Fibroblast of lung (primary cell): ENCODE measurements at regions not wholly inside any gene's neighbourhood (a gene's known extent, or its start where the extent isn't known, plus 50 kb on each side); places are given as distances from the start of the nearest gene placed in this dataset.
A peak's percentile ranks its signal among the peaks of the same experiment; 100 is the strongest.

Experiments
- DNase-seq, 2 donors: peaks; one replicate each; pipeline versions ENCODE4 v3.0.0 to v3.0.0-alpha.2; 2010; ENCODE audit warnings: low read depth in 2 of 2
- H2AFZ ChIP-seq: 2 replicates; pipeline ENCODE4 v1.5.1; 2012; ENCODE audit warnings: low read length, control low read depth, inconsistent platforms
- H3K27ac ChIP-seq: 2 replicates; pipeline ENCODE4 v1.5.1; 2011; ENCODE audit warnings: low read length, control low read depth; ENCODE audit not compliant: insufficient read depth
- H3K27me3 ChIP-seq: 2 replicates; pipeline ENCODE4 v1.5.1; 2011; ENCODE audit warnings: mild to moderate bottlenecking, low read length; ENCODE audit not compliant: control insufficient read depth, insufficient read depth
- H3K36me3 ChIP-seq: 2 replicates; pipeline ENCODE4 v1.5.1; 2011; ENCODE audit warnings: low read length; ENCODE audit not compliant: control insufficient read depth, insufficient read depth
- H3K4me1 ChIP-seq: 2 replicates; pipeline ENCODE4 v1.5.1; 2011; ENCODE audit warnings: low read length; ENCODE audit not compliant: control insufficient read depth, insufficient read depth; ENCODE audit errors: extremely low read depth
- H3K4me2 ChIP-seq: 2 replicates; pipeline ENCODE4 v1.5.1; 2011; ENCODE audit warnings: low read length, control low read depth; ENCODE audit not compliant: insufficient read depth; ENCODE audit errors: extremely low read depth
- H3K4me3 ChIP-seq, 4 experiments: fragments of 200-600 bp in 1 of 4; sonication (generic) in 1 of 4; replicated peaks in 1 of 4; 2 replicates each; pipeline ENCODE4 v1.5.1; 2011 to 2016; ENCODE audit warnings: low read length in 4 of 4, low read depth in 3 of 4, mild to moderate bottlenecking in 3 of 4, control low read depth in 2 of 4, inconsistent platforms in 1 of 4, mixed read lengths in 1 of 4; ENCODE audit not compliant: insufficient read depth in 1 of 4; ENCODE audit errors: control extremely low read depth in 1 of 4
- H3K79me2 ChIP-seq: 2 replicates; pipeline ENCODE4 v1.5.1; 2012; ENCODE audit warnings: mild to moderate bottlenecking, low read length, inconsistent platforms; ENCODE audit not compliant: control insufficient read depth, insufficient read depth
- H3K9ac ChIP-seq: 2 replicates; pipeline ENCODE4 v1.5.1; 2011; ENCODE audit warnings: mild to moderate bottlenecking, low read length, control low read depth; ENCODE audit not compliant: insufficient read depth
- H3K9me3 ChIP-seq: 2 replicates; pipeline ENCODE4 v1.5.1; 2012; ENCODE audit warnings: low read depth, low read length; ENCODE audit not compliant: control insufficient read depth, insufficient read depth
- H4K20me1 ChIP-seq: 2 replicates; pipeline ENCODE4 v1.5.1; 2011; ENCODE audit warnings: low read length; ENCODE audit not compliant: control insufficient read depth, insufficient read depth; ENCODE audit errors: extremely low read depth
- EZH2 ChIP-seq: IDR thresholded peaks from 2 replicates; pipeline ENCODE4 v1.5.1; 2012; ENCODE audit warnings: low read length, control low read depth, mild to moderate bottlenecking; ENCODE audit errors: missing control alignments
- TF ChIP-seq, protein P1 (sequence below), 2 donors: IDR thresholded peaks in 1 of 2; conservative IDR thresholded peaks in 1 of 2; 1 replicate in 1 of 2; 2 replicates in 1 of 2; pipeline ENCODE4 v1.5.1; 2011 to 2012; ENCODE audit warnings: low read length in 2 of 2, control low read depth in 1 of 2, inconsistent platforms in 1 of 2, low read depth in 1 of 2, mild to moderate bottlenecking in 1 of 2

DNA sequence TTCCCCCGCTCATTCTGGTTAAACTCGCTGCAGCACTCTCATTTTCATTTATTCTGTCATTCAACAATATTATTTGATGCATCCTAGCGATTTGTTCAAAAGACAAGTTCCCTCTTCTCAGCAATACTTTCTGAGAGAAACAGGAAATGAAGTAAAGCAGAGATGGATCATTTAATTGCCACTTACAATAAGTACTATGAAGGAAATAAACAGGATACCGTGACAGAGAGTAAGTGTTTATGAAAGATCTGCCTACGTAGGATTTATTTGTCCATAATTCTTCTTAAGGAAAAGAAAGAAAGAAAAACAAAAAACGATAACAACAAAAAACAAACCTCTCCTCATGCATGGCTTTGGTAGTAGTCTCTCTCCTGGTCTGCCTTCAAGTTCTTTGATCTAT lies 406.8 kb upstream of the ZNF608 start:
- no peak overlapping the region for H3K4me2 ChIP-seq
- H4K20me1 ChIP-seq = no peaks in the 10 kb centered on the region
- no peaks in the 10 kb centered on the region for H3K36me3 ChIP-seq
- H2AFZ ChIP-seq = no peak overlapping the region
- H3K9ac ChIP-seq = no peak overlapping the region
- H3K27me3 ChIP-seq = no peaks in the 10 kb centered on the region
- H3K4me1 ChIP-seq = no peaks in the 10 kb centered on the region
- H3K27ac ChIP-seq = no peak overlapping the region
- H3K9me3 ChIP-seq = no peaks in the 10 kb centered on the region
- TF ChIP-seq, protein P1, sequence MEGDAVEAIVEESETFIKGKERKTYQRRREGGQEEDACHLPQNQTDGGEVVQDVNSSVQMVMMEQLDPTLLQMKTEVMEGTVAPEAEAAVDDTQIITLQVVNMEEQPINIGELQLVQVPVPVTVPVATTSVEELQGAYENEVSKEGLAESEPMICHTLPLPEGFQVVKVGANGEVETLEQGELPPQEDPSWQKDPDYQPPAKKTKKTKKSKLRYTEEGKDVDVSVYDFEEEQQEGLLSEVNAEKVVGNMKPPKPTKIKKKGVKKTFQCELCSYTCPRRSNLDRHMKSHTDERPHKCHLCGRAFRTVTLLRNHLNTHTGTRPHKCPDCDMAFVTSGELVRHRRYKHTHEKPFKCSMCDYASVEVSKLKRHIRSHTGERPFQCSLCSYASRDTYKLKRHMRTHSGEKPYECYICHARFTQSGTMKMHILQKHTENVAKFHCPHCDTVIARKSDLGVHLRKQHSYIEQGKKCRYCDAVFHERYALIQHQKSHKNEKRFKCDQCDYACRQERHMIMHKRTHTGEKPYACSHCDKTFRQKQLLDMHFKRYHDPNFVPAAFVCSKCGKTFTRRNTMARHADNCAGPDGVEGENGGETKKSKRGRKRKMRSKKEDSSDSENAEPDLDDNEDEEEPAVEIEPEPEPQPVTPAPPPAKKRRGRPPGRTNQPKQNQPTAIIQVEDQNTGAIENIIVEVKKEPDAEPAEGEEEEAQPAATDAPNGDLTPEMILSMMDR (conservative IDR thresholded peaks at IDR 0.05 in 1 of 2, IDR thresholded peaks at IDR 0.05 in 1 of 2; ENCODE audit: low read depth in 1 of 2, low read length in 2 of 2) = no peak
- TF ChIP-seq EZH2 = no peak
- DNase-seq = no peak
- no peaks in the 10 kb centered on the region for H3K79me2 ChIP-seq
- no peak overlapping the region for H3K4me3 ChIP-seq

DNA sequence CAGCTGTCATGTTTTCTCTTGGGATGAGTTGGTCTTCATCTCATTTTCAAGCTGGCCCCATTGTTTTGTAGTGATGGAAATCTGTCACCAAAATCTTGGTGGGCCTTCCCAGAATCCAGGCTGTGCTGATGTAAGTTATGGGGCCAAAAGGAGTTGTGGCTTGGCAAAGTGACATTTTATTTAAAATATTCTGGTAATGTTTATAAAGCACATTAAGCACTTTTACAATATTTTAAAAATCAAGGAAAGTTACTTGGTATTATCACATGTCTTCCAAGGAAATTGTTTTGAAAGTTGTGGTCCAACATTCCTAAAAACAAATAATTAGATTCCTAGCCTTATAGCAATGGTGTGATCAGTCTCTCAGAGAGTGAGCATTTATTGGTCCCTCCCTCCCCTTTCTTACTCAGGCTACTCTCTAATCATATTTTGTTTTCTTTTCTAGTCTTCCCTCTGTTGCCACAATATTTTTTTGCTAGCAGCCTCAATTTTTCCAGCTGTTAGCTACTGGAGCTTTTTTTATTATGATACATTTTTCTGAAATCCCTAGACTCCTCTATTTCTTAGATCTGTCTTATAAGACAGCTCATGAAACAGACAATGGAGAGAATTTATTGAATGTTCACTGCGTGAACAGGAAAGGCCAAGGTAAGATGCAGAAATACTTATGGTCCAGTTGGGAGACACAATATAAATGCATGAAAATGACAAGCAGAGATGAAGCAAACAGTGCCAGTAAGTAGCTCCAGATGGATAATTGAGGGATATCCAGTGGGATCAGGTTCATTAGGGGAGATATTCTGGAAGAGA lies 408.1 kb upstream of the ZNF608 start:
- Histone ChIP-seq H3K4me1 (no peaks in the 10 kb centered on the region), H2AFZ (no peak overlapping the region), H3K4me3 (no peak overlapping the region), H3K9ac (no peak overlapping the region), H3K36me3 (no peaks in the 10 kb centered on the region), H4K20me1 (no peaks in the 10 kb centered on the region), H3K4me2 (no peak overlapping the region), H3K9me3 (no peaks in the 10 kb centered on the region), H3K27ac (no peak overlapping the region), H3K27me3 (no peaks in the 10 kb centered on the region), H3K79me2 (no peaks in the 10 kb centered on the region)
- TF ChIP-seq, protein P1 (conservative IDR thresholded peaks at IDR 0.05 in 1 of 2, IDR thresholded peaks at IDR 0.05 in 1 of 2; ENCODE audit: low read depth in 1 of 2, low read length in 2 of 2) = no peak
- no peak for TF ChIP-seq EZH2
- peak; percentile 47 to 52 for DNase-seq

GRCh38 chr5:125160787-125161502 lies 414.5 kb upstream of the ZNF608 start:
- Histone ChIP-seq H3K27ac (no peak overlapping the region), H3K4me2 (no peak overlapping the region), H3K27me3 (no peaks in the 10 kb centered on the region), H2AFZ (no peak overlapping the region), H3K79me2 (no peaks in the 10 kb centered on the region), H3K4me1 (no peaks in the 10 kb centered on the region), H3K36me3 (no peaks in the 10 kb centered on the region), H3K9ac (no peak overlapping the region), H3K9me3 (no peaks in the 10 kb centered on the region), H3K4me3 (no peak overlapping the region), H4K20me1 (no peaks in the 10 kb centered on the region)
- peak in 1 of 2 donors; percentile 43 for DNase-seq
- TF ChIP-seq, protein P1 (conservative IDR thresholded peaks at IDR 0.05 in 1 of 2, IDR thresholded peaks at IDR 0.05 in 1 of 2; ENCODE audit: low read depth in 1 of 2, low read length in 2 of 2) = no peak
- TF ChIP-seq EZH2 = no peak
